Thyroid gland (tissue), 4 donors: ENCODE measurements at regions not wholly inside any gene's neighbourhood (a gene's known extent, or its start where the extent isn't known, plus 50 kb on each side); places are given as distances from the start of the nearest gene placed in this dataset.
"Not testable (repeated sequence)": the region's sequence is repeated elsewhere in the genome, so short reads cannot be mapped to it uniquely, and the experiment has no call there.

Source experiments
- DNase-seq, 2 donors: peaks; one replicate each; pipeline ENCODE4 v3.0.0-alpha.2; 2019
- H3K27ac ChIP-seq, 3 donors: fragments of 200-600 bp; sonication (generic); 1 replicate in 2 of 3; 2 replicates in 1 of 3; pipeline ENCODE4 v1.5.1; 2016 to 2019; ENCODE audit warnings: mild to moderate bottlenecking in 1 of 3, moderate library complexity in 1 of 3
- H3K27me3 ChIP-seq: fragments of 200-600 bp; sonication (generic); one replicate; pipeline ENCODE4 v1.5.1; 2019
- H3K36me3 ChIP-seq, 2 donors: fragments of 200-600 bp; sonication (generic); one replicate each; pipeline ENCODE4 v1.5.1; 2016 to 2019
- H3K4me1 ChIP-seq, 2 donors: fragments of 200-600 bp; sonication (generic); one replicate each; pipeline ENCODE4 v1.5.1; 2017 to 2019
- H3K4me3 ChIP-seq, 3 donors: fragments of 200-600 bp; sonication (generic); replicated peaks in 1 of 3; 1 replicate in 2 of 3; 2 replicates in 1 of 3; pipeline ENCODE4 v1.5.1; 2016; ENCODE audit warnings: mild to moderate bottlenecking in 1 of 3
- H3K9me3 ChIP-seq: fragments of 200-600 bp; sonication (generic); one replicate; pipeline ENCODE4 v1.5.1; 2017
- CTCF ChIP-seq, 6 experiments: fragments of 200-600 bp in 3 of 6; fragments of 450-650 bp in 3 of 6; sonication (generic) in 3 of 6; IDR thresholded peaks; one replicate each; pipeline ENCODE4 v1.5.1; 2016 to 2019; ENCODE audit warnings: antibody characterized with exemption in 6 of 6, mild to moderate bottlenecking in 2 of 6, inconsistent platforms in 1 of 6, moderate library complexity in 1 of 6
- POLR2A ChIP-seq, 2 donors: fragments of 450-650 bp; IDR thresholded peaks; one replicate each; pipeline ENCODE4 v1.6.1; 2017; ENCODE audit warnings: antibody characterized with exemption in 2 of 2, mild to moderate bottlenecking in 2 of 2, moderate library complexity in 1 of 2
- WGBS, 2 donors: methylation state at CpG; one replicate each; pipeline ENCODE4 v1.1.5; 2017; 5-methylcytosine and 5-hydroxymethylcytosine counted together
- intact Hi-C: fragments of 100-400 bp; cut with DNase I; formaldehyde crosslinking; loops from one replicate; pipeline ENCODE4 v1.15.1; 2023

GRCh38 chr20:52037370-52037769, 154.2 kb downstream of the ZFP64 start:
- no peaks in the 10 kb centered on the region for H3K4me1 ChIP-seq
- no peaks in the 10 kb centered on the region for H3K27me3 ChIP-seq
- WGBS, 2 donors, result 66 to 81% methylated on average over 5 of the region's 5 CpGs
- no peaks in the 10 kb centered on the region for H3K9me3 ChIP-seq
- no peak for TF ChIP-seq CTCF (IDR thresholded peaks at IDR 0.05)
- intact Hi-C loops, result no loop called here
- H3K4me3 ChIP-seq, result no peak overlapping the region
- no peaks in the 10 kb centered on the region for H3K36me3 ChIP-seq
- no peak for DNase-seq
- no peak overlapping the region for H3K27ac ChIP-seq

GRCh38 chr20:52035977-52036376, 155.6 kb downstream of the ZFP64 start:
- Histone ChIP-seq H3K27me3 (no peaks in the 10 kb centered on the region), H3K4me3 (no peak overlapping the region), H3K9me3 (no peaks in the 10 kb centered on the region), H3K27ac (no peak overlapping the region), H3K36me3 (no peaks in the 10 kb centered on the region), H3K4me1 (no peaks in the 10 kb centered on the region)
- 91 to 100% methylated on average over 1 of the region's 1 CpG for WGBS, 2 donors
- TF ChIP-seq CTCF (IDR thresholded peaks at IDR 0.05) (no peak), POLR2A (IDR thresholded peaks at IDR 0.05) (no peak)
- DNase-seq, result peak; percentile 30 to 49
- intact Hi-C loops, result no loop called here

GRCh38 chr20:52035498-52035897, 156.1 kb downstream of the ZFP64 start:
- TF ChIP-seq CTCF (IDR thresholded peaks at IDR 0.05), result no peak
- no peak for TF ChIP-seq POLR2A (IDR thresholded peaks at IDR 0.05)

GRCh38 chr20:52034581-52034980, 157.0 kb downstream of the ZFP64 start:
- 96% methylated on average over 9 of the region's 9 CpGs for WGBS, 2 donors
- Histone ChIP-seq H3K4me3 (no peak overlapping the region), H3K36me3 (no peaks in the 10 kb centered on the region), H3K4me1 (no peaks in the 10 kb centered on the region), H3K27me3 (no peaks in the 10 kb centered on the region), H3K9me3 (no peaks in the 10 kb centered on the region), H3K27ac (no peak overlapping the region)
- intact Hi-C loops, result no loop called here
- no peak for DNase-seq
- TF ChIP-seq CTCF (IDR thresholded peaks at IDR 0.05) (no peak), POLR2A (IDR thresholded peaks at IDR 0.05) (no peak)

More at GRCh38 chr20:52035498-52035897, 156.1 kb downstream of the ZFP64 start:
- no peaks in the 10 kb centered on the region for H3K36me3 ChIP-seq
- intact Hi-C loops, result no loop called here
- no peaks in the 10 kb centered on the region for H3K27me3 ChIP-seq
- H3K9me3 ChIP-seq, result no peaks in the 10 kb centered on the region
- no peak overlapping the region for H3K27ac ChIP-seq
- no peaks in the 10 kb centered on the region for H3K4me1 ChIP-seq
- no peak for DNase-seq
- no peak overlapping the region for H3K4me3 ChIP-seq
- 62 to 81% methylated on average over 6 of the region's 6 CpGs for WGBS, 2 donors

GRCh38 chr20:52033313-52033712, 158.3 kb downstream of the ZFP64 start:
- no peak overlapping the region for H3K4me3 ChIP-seq
- no peaks in the 10 kb centered on the region for H3K36me3 ChIP-seq
- TF ChIP-seq POLR2A (IDR thresholded peaks at IDR 0.05), result no peak
- no peak for TF ChIP-seq CTCF (IDR thresholded peaks at IDR 0.05)
- no peaks in the 10 kb centered on the region for H3K4me1 ChIP-seq
- no peaks in the 10 kb centered on the region for H3K27me3 ChIP-seq
- no peaks in the 10 kb centered on the region for H3K9me3 ChIP-seq
- intact Hi-C loops, result no loop called here
- WGBS, 2 donors, result 92 to 95% methylated on average over 5 of the region's 5 CpGs
- no peak for DNase-seq
- H3K27ac ChIP-seq, result no peak overlapping the region

DNA sequence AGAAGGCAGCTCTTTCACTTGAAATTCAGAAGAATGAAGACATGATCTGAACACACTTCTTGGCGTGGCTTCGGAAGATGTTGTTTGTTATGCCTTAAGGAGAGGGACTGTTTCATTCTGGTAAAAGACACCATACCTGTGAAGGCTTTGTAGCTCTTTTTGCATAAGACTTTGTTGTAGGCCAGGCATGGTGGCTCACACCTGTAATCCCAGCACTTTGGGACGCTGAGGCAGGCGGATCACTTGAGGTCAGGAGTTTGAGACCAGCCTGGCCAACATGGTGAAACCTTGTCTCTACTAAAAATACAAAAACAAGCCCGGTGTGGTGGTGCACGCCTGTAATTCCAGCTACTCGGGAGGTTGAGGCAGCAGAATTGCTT, 159.3 kb downstream of the ZFP64 start:
- H3K4me1 ChIP-seq, H3K27ac ChIP-seq, H3K9me3 ChIP-seq, DNase-seq, H3K27me3 ChIP-seq, H3K4me3 ChIP-seq, H3K36me3 ChIP-seq, intact Hi-C loops: not testable (repeated sequence)
- 95% methylated on average over 7 of the region's 7 CpGs for WGBS, 2 donors
